ENCODE measurements at regions not wholly inside any gene's neighbourhood (a gene's known extent, or its start where the extent isn't known, plus 50 kb on each side); places are given as distances from the start of the nearest gene placed in this dataset.

- ChIA-PET CTCF (no interaction called here), POLR2A (no interaction called here)
- no peak overlapping the region for H3K4me3 ChIP-seq (ENCODE audit: low read depth, low read length)
- H3K36me3 ChIP-seq (ENCODE audit: control insufficient read depth, insufficient read depth, low read length), result no peaks in the 10 kb centered on the region
- H3K27me3 ChIP-seq (ENCODE audit: control insufficient read depth, insufficient read depth, low read length), result no peaks in the 10 kb centered on the region
- no peak for DNase-seq (ENCODE audit: low read depth)
- no peak for TF ChIP-seq CTCF (IDR thresholded peaks at IDR 0.05; ENCODE audit: insufficient read depth, low read depth, low read length)
Measured at GRCh38 chr1:96002969-96003964, 718.3 kb upstream of the PTBP2 start.

- Histone ChIP-seq H3K27me3 (ENCODE audit: control insufficient read depth, insufficient read depth, low read length) (no peaks in the 10 kb centered on the region), H3K36me3 (ENCODE audit: control insufficient read depth, insufficient read depth, low read length) (no peaks in the 10 kb centered on the region), H3K4me3 (ENCODE audit: low read depth, low read length) (no peak overlapping the region)
- no peak for DNase-seq (ENCODE audit: low read depth)
- no peak for TF ChIP-seq CTCF (IDR thresholded peaks at IDR 0.05; ENCODE audit: insufficient read depth, low read depth, low read length)
- POLR2A ChIA-PET, result no interaction called here
- CTCF ChIA-PET, result no interaction called here
Measured at GRCh38 chr1:96009831-96010434, 711.7 kb upstream of the PTBP2 start.

- TF ChIP-seq CTCF (IDR thresholded peaks at IDR 0.05; ENCODE audit: insufficient read depth, low read depth, low read length), result no peak
- ChIA-PET POLR2A (no interaction called here), CTCF (interaction anchor here (0.6 kb wide), 2 partner anchors 8 to 43 kb away, joined by 3 read pairs; no protein-coding TSS in a partner anchor)
- H3K4me3 ChIP-seq (ENCODE audit: low read depth, low read length), result no peak overlapping the region
- H3K27me3 ChIP-seq (ENCODE audit: control insufficient read depth, insufficient read depth, low read length), result no peaks in the 10 kb centered on the region
- H3K36me3 ChIP-seq (ENCODE audit: control insufficient read depth, insufficient read depth, low read length), result no peaks in the 10 kb centered on the region
- DNase-seq (ENCODE audit: low read depth), result no peak
Measured at GRCh38 chr1:96011606-96012005, 710.0 kb upstream of the PTBP2 start.

GRCh38 chr1:96016219-96016618 is 705.4 kb upstream of the PTBP2 start:
- ChIA-PET CTCF (no interaction called here), POLR2A (no interaction called here)
- no peak for DNase-seq (ENCODE audit: low read depth)
- Histone ChIP-seq H3K4me3 (ENCODE audit: low read depth, low read length) (no peak overlapping the region), H3K27me3 (ENCODE audit: control insufficient read depth, insufficient read depth, low read length) (no peaks in the 10 kb centered on the region), H3K36me3 (ENCODE audit: control insufficient read depth, insufficient read depth, low read length) (no peaks in the 10 kb centered on the region)
- no peak for TF ChIP-seq CTCF (IDR thresholded peaks at IDR 0.05; ENCODE audit: insufficient read depth, low read depth, low read length)

- no peak for TF ChIP-seq CTCF (IDR thresholded peaks at IDR 0.05; ENCODE audit: insufficient read depth, low read depth, low read length)
- no peak for DNase-seq (ENCODE audit: low read depth)
- ChIA-PET CTCF (no interaction called here), POLR2A (no interaction called here)
- no peak overlapping the region for H3K4me3 ChIP-seq (ENCODE audit: low read depth, low read length)
- no peaks in the 10 kb centered on the region for H3K36me3 ChIP-seq (ENCODE audit: control insufficient read depth, insufficient read depth, low read length)
- no peaks in the 10 kb centered on the region for H3K27me3 ChIP-seq (ENCODE audit: control insufficient read depth, insufficient read depth, low read length)
Measured at GRCh38 chr1:96020378-96020777, 701.2 kb upstream of the PTBP2 start.

All from BJ (cell line).